ENCODE measurements at regions not wholly inside any gene's neighbourhood (a gene's known extent, or its start where the extent isn't known, plus 50 kb on each side); places are given as distances from the start of the nearest gene placed in this dataset.
"Not testable (repeated sequence)": the region's sequence is repeated elsewhere in the genome, so short reads cannot be mapped to it uniquely, and the experiment has no call there.

DNA sequence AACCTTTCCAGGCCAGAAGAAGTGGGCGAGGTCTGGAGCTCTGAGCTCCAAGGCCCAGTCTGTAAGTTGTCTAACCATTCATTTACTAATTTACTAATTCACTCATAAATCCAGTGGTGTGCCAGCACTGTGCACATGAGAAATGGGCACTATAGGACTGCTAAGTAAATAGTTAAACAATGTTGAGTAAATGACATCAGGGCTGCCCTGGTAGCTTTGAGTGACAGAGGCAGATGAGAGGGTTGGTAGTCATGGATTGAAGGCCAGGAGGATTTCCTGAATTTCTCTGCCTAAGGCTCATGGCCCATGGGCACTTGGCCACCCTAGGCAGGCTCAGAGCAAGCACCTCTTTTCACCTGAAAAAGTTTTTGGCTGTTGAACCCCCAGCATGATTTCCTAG, 216.9 kb upstream of the RXFP2 start:
- DNase-seq, result no peak

DNA sequence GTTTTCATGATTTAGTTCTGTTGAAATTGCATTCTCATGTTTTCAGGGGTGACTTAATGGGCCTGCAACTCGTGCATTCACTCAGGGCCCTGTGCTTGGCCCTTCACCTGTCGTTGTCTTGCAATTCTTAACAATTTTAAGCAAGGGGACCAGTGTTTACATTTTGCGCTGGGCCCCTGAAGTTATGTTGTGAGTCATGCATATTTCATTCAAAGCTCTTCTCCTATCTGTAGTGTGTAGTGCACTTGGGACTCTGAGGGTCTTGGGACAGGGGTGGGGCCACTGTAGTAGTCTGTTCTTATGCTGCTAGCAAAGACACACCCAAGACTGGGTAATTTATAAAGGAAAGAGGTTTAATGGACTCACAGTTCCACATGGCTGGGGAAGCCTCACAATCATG, 211.2 kb upstream of the RXFP2 start:
- no peak for DNase-seq

- no peak for DNase-seq
Measured at GRCh38 chr13:31528758-31529157, 210.6 kb upstream of the RXFP2 start.

GRCh38 chr13:31530922-31531321, 208.4 kb upstream of the RXFP2 start:
- DNase-seq, result no peak

GRCh38 chr13:31537052-31537451, 202.3 kb upstream of the RXFP2 start:
- DNase-seq, result no peak

- DNase-seq, result no peak
Measured at GRCh38 chr13:31538067-31539042, 201.0 kb upstream of the RXFP2 start.

DNA sequence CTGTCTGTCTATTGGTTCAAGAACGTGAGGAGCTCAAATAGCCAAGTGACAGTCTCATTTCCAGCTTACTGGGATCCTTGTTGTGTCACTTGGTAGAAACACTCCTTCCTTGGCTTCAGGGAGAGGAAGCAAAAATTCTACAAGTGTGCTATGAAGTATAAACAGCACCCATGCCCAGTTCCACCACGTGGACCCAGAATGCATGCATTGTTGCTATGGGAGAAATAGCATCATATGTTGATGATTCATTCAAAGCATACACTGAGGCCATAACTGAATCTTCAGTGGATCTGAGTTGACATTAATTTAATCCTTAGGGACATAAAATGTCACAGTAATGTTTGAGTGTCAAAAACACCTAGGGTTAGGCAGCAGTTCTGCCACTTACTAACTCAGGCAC, 199.0 kb upstream of the RXFP2 start:
- no peak for DNase-seq

DNA sequence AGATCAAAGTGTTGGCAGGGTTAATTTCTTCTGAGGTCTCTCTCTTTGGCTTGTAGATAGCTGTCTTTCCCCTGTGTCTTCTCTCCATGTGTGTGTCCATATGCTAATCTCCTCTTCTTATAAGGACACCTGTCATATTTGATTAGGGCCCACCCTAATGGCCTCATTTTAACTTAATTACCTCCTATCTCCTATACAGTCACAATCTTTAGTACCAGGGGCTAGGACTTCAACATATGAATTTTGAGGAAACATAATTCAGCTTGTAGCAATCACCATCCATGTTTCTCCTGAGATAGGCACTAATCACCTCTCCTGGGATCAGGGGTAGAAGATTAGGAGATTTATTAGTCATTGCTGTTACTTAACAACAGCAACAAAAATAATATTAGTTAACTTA, 196.1 kb upstream of the RXFP2 start:
- DNase-seq, result no peak

DNA sequence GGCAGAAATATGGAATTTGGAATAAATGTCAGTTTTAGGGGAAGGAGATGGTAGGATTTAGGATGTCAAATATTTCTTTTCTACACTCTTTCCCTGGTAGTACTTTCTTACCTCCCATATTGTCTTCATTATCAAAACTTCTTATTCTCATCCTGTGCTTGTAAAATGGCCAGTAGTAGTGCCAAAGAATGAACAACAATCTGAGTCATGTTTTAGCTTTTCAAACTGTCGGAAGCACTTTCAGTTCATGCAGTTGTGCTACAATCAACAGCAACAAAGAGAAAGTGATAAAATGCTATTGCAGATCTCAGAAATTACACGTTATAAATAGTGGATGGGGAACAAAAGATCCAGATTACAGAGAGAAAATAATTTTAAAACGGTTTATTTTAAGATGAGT, 193.7 kb upstream of the RXFP2 start:
- no peak for DNase-seq

DNA sequence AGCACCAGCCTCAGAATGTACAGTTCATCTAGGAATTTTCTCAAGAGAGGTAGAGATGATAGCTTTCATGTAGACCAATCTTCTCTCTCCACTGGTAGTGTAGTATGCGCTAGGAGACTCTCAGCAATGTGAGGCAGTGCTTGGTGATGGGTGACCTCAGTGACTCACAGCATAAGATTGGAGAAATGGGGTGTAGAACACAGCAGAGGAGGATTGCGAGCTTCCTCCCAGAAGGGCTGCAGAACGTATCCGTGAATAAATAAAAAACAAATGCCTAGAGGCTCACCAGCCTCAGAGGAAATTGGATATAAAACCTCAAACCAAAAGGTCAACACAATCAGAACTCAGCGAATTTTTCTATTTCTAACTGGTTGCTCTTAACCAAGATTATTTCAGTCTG, 182.9 kb upstream of the RXFP2 start:
- DNase-seq, result no peak

GRCh38 chr13:31584221-31584620, 155.1 kb upstream of the RXFP2 start:
- DNase-seq, result not testable (repeated sequence)

- no peak for DNase-seq
Measured at GRCh38 chr13:31587698-31588266, 151.5 kb upstream of the RXFP2 start.

GRCh38 chr13:31588316-31588715, 151.0 kb upstream of the RXFP2 start:
- no peak for DNase-seq

DNA sequence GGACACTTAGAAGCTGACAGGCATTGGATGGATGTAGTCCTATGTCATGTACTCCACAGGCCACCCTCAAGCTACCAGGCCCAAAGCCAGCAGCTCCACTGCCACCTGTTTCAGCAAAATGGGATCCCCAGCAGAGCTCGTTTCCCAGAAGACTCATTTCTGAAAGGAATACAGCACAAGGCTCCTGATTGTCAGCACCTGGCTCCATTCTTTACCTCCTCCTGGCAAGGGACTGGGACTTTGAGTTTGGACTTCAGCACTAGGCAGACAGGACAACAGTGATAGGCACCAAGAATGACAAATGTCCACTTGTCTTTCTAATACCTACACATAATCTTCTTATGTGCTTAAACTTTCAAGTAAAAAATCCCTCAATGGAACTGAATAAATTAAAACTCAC, 150.4 kb upstream of the RXFP2 start:
- no peak for DNase-seq

GRCh38 chr13:31591642-31592233, 147.6 kb upstream of the RXFP2 start:
- no peak for DNase-seq

DNA sequence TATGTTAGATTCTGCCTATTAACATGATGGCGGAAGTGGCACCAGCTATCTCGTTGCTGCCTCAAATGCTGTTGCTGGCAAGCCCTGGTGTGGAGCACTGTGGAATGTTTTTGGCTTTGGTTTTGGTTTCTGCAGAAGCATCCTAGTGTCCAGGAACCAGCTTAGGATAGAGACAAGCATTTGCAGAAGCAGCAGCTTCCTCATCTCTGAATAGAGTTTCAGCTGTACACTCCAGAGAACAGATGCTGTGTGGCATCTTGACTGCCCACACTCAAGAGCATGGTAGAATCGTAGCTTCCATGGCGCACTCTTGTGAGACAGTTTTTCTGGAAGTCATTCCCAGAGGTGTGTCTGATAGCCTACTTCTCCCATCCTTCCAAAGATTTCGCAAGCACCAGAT, 145.3 kb upstream of the RXFP2 start:
- DNase-seq, result no peak

DNA sequence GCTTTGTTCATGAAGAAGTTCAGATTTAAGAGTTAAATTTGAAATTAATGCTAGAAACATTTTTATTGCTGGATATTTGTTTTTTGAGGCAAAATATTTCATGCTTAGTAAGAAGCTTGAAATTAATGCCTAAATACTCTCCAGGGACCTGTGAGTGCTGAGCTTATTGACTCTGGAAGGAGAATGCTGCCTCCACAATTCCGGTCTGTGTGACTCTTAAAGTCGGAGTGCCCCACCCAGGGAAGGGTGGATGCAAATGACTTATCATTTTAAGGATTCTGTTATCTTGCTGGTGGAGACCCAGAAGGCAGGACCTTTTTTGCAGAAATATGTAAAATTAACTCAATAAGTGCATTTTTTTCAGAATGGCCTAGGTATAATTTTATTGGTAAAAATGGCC, 143.8 kb upstream of the RXFP2 start:
- no peak for DNase-seq

DNA sequence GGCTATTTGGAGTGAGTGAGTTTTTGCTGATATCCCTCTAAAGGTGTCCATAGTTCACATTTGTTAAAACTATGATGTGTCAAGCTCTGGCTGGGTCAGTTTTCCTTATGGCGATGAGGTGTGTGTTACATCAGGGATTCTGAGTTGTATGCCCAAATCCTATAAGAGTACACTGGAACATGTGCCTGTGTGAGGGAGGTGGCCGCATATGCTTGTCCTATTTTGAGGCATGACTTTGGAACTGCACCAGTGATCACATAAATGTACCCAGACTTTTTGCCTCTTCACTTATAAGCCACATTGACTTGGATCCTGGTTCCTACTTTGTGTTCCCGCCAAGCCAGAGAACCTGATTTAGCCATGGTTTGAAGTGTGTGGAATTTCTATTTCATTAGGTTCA, 140.3 kb upstream of the RXFP2 start:
- no peak for DNase-seq

DNA sequence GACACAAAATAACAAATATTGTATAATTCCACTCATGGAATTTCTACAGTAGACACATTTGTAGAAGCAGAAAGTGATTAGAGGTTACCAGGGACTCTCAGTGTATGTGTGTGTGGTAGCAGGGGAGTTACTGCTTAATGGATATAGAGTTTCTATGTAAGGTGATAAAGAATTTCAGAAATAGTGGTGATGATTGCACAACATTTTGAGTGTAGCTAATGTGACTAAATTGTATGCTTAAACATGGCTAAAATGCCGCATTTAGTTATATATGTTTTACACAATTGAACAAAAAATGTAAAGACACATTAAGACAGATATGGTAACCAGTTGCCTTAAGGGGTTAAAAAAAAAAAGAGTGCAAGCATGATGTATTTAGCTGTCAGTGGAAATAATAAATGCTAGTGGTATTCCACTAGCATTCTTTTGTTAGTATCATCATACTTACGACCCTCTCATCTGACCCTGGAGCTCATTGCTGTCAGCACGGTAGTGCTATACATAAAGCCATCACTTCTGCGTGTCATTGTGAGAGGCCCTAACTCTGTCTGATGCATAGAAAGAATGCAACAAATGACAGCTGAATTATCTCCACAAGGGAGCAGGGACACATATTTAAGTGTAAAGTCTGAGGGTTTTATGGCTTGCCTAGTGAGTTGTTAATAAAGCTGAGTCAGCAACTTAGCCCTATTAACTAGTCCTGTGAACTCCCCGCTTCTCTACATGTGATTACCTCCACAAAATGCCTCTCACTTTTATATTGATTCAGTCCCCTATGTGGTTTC, 134.1 kb upstream of the RXFP2 start:
- no peak for DNase-seq

GRCh38 chr13:31607531-31607930, 131.8 kb upstream of the RXFP2 start:
- DNase-seq, result not testable (repeated sequence)

DNA sequence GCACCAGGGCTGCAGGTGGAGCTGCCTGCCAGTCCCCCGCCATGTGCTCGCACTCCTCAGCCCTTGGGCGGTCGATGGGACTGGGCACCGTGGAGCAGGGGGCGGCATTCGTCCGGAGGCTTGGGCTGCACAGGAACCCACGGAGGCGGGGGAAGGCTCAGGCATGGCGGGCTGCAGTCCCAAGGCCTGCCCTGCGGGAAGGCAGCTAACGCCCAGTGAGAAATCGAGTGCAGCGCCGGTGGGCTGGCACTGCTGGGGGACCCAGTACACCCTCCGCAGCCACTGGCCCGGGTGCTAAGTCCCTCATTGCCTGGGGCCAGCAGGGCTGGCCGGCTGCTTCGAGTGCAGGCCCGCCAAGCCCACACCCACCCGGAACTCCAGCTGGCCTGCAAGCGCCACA, 130.5 kb upstream of the RXFP2 start:
- not testable (repeated sequence) for DNase-seq

DNA sequence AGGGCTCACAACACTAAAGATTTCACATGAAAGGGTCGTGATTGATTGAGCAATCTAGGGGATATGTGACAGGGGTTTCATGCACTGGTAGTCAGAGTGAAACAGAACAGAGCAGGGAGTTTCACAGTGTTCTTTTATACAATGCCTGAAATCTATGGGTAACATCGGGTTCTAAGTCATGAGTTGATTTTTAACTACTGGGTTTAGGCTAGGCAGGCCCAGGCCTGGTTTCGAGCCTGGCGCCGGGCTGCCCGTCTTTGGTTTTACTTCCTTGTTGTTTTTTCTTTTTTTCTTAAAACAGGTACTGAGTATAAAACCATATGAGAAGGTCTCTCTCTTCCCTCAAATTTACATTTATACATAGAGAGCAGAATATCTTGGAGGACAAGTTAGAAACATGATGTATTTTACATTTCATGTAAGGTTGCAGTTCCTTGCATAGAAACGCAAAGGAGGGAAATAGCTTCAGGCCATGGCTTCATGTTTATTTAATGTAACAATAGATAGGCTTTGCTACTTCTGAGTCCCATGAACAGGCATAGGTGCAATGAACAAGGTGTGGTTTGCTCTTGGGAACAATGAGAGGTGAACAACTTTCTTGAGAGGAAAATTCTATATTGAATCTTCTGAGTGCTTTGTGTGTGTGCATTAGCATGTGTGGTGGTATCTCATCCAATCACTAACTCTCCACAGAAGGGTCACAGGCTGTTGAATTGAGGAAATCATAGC, 128.9 kb upstream of the RXFP2 start:
- no peak for DNase-seq

GRCh38 chr13:31611214-31611613, 128.1 kb upstream of the RXFP2 start:
- no peak for DNase-seq
